ENCODE measurements at regions not wholly inside any gene's neighbourhood (a gene's known extent, or its start where the extent isn't known, plus 50 kb on each side); places are given as distances from the start of the nearest gene placed in this dataset.

DNA sequence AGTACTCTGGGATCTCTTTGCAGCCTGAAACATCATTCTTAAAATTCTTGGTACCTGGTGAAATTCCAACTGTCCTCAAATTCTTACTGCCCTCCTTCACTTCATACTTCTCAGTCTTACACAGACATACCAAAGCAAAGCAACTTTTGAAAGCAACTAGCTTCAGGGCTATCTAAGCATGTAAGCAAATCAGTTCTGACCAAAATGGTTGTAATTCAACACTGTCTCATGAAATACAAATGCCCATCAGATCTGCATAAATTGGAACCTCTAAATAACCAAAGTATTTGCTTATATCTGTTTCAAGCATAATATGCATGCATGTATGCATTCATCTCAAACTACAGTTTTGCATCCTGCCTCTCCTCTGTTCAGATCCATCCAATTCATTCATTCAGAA is 308.1 kb upstream of the PPARGC1A start:
- TF ChIP-seq, protein P1, sequence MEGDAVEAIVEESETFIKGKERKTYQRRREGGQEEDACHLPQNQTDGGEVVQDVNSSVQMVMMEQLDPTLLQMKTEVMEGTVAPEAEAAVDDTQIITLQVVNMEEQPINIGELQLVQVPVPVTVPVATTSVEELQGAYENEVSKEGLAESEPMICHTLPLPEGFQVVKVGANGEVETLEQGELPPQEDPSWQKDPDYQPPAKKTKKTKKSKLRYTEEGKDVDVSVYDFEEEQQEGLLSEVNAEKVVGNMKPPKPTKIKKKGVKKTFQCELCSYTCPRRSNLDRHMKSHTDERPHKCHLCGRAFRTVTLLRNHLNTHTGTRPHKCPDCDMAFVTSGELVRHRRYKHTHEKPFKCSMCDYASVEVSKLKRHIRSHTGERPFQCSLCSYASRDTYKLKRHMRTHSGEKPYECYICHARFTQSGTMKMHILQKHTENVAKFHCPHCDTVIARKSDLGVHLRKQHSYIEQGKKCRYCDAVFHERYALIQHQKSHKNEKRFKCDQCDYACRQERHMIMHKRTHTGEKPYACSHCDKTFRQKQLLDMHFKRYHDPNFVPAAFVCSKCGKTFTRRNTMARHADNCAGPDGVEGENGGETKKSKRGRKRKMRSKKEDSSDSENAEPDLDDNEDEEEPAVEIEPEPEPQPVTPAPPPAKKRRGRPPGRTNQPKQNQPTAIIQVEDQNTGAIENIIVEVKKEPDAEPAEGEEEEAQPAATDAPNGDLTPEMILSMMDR (IDR thresholded peaks at IDR 0.05) = no peak
- TF ChIP-seq POLR2A (IDR thresholded peaks at IDR 0.05) = no peak
